ENCODE measurements at regions not wholly inside any gene's neighbourhood (a gene's known extent, or its start where the extent isn't known, plus 50 kb on each side); places are given as distances from the start of the nearest gene placed in this dataset.

GRCh38 chr1:226816576-226816975 is 53.8 kb upstream of the PSEN2 start:
- DNase-seq: no peak

GRCh38 chr1:226814751-226815537 is 55.5 kb upstream of the PSEN2 start:
- DNase-seq: no peak

GRCh38 chr1:226813671-226814591 is 56.5 kb upstream of the PSEN2 start:
- no peak for DNase-seq

GRCh38 chr1:226810681-226811080 is 59.7 kb upstream of the PSEN2 start:
- no peak for DNase-seq

- DNase-seq: no peak
Measured at GRCh38 chr1:226809785-226810571, 60.4 kb upstream of the PSEN2 start.

- no peak for DNase-seq
Measured at GRCh38 chr1:226808501-226808900, 61.9 kb upstream of the PSEN2 start.

GRCh38 chr1:226806988-226807387 is 63.4 kb upstream of the PSEN2 start:
- DNase-seq: no peak

- no peak for DNase-seq
Measured at GRCh38 chr1:226804907-226805759, 65.3 kb upstream of the PSEN2 start.

GRCh38 chr1:226800763-226801380 is 61.8 kb upstream of the ITPKB start:
- no peak for DNase-seq

- DNase-seq: no peak
Measured at GRCh38 chr1:226799634-226800281, 60.7 kb upstream of the ITPKB start.

GRCh38 chr1:226798427-226799411 is 59.6 kb upstream of the ITPKB start:
- DNase-seq: peak; percentile 47

- DNase-seq: no peak
Measured at GRCh38 chr1:226797151-226797550, 58.1 kb upstream of the ITPKB start.

GRCh38 chr1:226793620-226794276 is 54.7 kb upstream of the ITPKB start:
- no peak for DNase-seq

GRCh38 chr1:226792368-226792767 is 53.3 kb upstream of the ITPKB start:
- DNase-seq: no peak

GRCh38 chr1:226790545-226791181 is 51.6 kb upstream of the ITPKB start:
- no peak for DNase-seq

GRCh38 chr1:226788965-226789364 is 49.9 kb upstream of the ITPKB start:
- no peak for DNase-seq

Measured in activated CD8-positive, alpha-beta memory T cell treated with anti-CD3 and anti-CD28 coated beads, Interleukin-2, amount 50 U/mL, for 4 hours (primary cell).